ENCODE measurements at regions not wholly inside any gene's neighbourhood (a gene's known extent, or its start where the extent isn't known, plus 50 kb on each side); places are given as distances from the start of the nearest gene placed in this dataset.
"Not testable (repeated sequence)": the region's sequence is repeated elsewhere in the genome, so short reads cannot be mapped to it uniquely, and the experiment has no call there.

GRCh38 chrX:87403551-87403950 is 114.1 kb upstream of the KLHL4 start:
- no peak overlapping the region for H3K4me3 ChIP-seq
- intact Hi-C loops (cut with DNase I), result no loop called here
- H3K9me3 ChIP-seq, result no peaks in the 10 kb centered on the region
- H3K4me1 ChIP-seq, result no peaks in the 10 kb centered on the region
- TF ChIP-seq, protein P1, sequence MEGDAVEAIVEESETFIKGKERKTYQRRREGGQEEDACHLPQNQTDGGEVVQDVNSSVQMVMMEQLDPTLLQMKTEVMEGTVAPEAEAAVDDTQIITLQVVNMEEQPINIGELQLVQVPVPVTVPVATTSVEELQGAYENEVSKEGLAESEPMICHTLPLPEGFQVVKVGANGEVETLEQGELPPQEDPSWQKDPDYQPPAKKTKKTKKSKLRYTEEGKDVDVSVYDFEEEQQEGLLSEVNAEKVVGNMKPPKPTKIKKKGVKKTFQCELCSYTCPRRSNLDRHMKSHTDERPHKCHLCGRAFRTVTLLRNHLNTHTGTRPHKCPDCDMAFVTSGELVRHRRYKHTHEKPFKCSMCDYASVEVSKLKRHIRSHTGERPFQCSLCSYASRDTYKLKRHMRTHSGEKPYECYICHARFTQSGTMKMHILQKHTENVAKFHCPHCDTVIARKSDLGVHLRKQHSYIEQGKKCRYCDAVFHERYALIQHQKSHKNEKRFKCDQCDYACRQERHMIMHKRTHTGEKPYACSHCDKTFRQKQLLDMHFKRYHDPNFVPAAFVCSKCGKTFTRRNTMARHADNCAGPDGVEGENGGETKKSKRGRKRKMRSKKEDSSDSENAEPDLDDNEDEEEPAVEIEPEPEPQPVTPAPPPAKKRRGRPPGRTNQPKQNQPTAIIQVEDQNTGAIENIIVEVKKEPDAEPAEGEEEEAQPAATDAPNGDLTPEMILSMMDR (IDR thresholded peaks at IDR 0.05), result no peak
- H3K36me3 ChIP-seq, result no peaks in the 10 kb centered on the region
- no peaks in the 10 kb centered on the region for H3K27me3 ChIP-seq (ENCODE audit: low read depth)
- no peak overlapping the region for H3K27ac ChIP-seq
- DNase-seq (no peak), ATAC-seq (no peak)

DNA sequence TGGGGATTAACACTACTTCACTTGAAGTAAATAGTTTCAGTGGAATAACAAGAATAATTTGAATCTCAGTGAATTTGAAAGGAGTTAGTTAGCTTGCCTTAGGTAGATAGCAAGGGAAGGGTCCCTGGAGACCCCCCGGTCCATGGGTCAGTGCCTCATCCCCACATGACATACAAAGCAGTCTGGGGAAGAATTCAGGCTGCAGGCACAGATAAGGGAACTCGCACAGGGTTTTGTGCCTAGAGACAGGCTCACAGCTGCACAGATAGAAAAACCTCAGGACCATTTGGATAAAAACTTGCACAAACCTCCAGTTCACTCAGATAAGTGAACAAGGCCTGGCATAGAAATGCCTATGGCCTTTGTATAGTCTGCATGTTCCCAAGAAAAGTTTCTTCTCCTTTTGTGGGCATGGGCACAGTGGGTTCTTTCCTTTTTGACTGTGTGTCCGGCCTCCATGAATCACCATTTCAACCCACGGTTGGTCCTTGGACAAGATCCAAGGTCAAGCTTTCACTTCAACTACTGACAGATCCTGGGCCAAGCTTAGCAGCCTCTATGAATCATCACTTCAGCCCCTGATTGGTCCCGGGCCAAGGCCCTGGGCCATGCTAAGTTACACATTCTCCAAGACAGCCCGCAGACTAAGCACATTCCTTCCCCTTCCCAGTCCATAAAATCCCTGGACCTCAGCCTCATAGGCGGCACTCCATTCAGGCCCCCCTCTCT is 108.3 kb upstream of the KLHL4 start:
- H3K4me1 ChIP-seq, result no peaks in the 10 kb centered on the region
- DNase-seq, result peak; percentile 48
- no peaks in the 10 kb centered on the region for H3K36me3 ChIP-seq
- peak; percentile 72 to 87 for ATAC-seq
- no peaks in the 10 kb centered on the region for H3K27me3 ChIP-seq (ENCODE audit: low read depth)
- no peak overlapping the region for H3K27ac ChIP-seq
- intact Hi-C loops (cut with DNase I), result no loop called here
- H3K4me3 ChIP-seq, result no peak overlapping the region
- H3K9me3 ChIP-seq, result no peaks in the 10 kb centered on the region
- TF ChIP-seq, protein P1 (IDR thresholded peaks at IDR 0.05), result no peak

GRCh38 chrX:87425618-87426017 is 92.0 kb upstream of the KLHL4 start:
- intact Hi-C loops (cut with DNase I), result no loop called here

DNA sequence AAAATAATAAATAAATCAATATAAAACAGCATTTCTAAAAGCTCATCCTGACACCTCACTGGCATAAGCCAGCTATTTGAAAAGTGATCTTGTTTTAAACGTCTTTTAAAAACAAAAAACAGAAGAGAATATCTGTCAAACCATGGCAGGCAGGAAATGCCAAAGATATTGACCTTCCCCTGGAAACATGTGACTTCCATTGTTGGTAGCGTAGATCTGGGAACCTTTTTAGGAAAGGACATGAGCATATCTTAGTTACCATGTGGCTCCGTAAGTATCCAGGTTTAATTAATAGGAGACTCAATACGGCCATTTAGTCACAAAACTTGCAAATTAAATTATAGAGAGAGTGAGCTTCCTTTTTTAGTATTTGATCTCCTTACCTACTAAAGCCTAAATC is 83.0 kb upstream of the KLHL4 start:
- Histone ChIP-seq H3K9me3 (no peaks in the 10 kb centered on the region), H3K4me3 (no peak overlapping the region), H3K27me3 (ENCODE audit: low read depth) (no peaks in the 10 kb centered on the region), H3K27ac (no peak overlapping the region), H3K4me1 (no peaks in the 10 kb centered on the region), H3K36me3 (no peaks in the 10 kb centered on the region)
- TF ChIP-seq, protein P1 (IDR thresholded peaks at IDR 0.05), result no peak
- DNase-seq, result no peak
- intact Hi-C loops (cut with DNase I), result no loop called here
- no peak for ATAC-seq

More at GRCh38 chrX:87425618-87426017, 92.0 kb upstream of the KLHL4 start:
- Histone ChIP-seq H3K27me3 (ENCODE audit: low read depth) (no peaks in the 10 kb centered on the region), H3K27ac (no peak overlapping the region), H3K36me3 (no peaks in the 10 kb centered on the region), H3K4me3 (no peak overlapping the region), H3K4me1 (no peaks in the 10 kb centered on the region), H3K9me3 (no peaks in the 10 kb centered on the region)
- no peak for DNase-seq
- ATAC-seq, result no peak
- TF ChIP-seq, protein P1 (IDR thresholded peaks at IDR 0.05), result no peak

- H3K27ac ChIP-seq; ATAC-seq; H3K9me3 ChIP-seq; H3K27me3 ChIP-seq (ENCODE audit: low read depth); H3K36me3 ChIP-seq; H3K4me1 ChIP-seq; DNase-seq; H3K4me3 ChIP-seq; intact Hi-C loops (cut with DNase I): not testable (repeated sequence)
These were observed 69.0 kb upstream of the KLHL4 start for GRCh38 chrX:87448613-87449012.

GRCh38 chrX:87465757-87466156 is 51.8 kb upstream of the KLHL4 start:
- H3K4me1 ChIP-seq; DNase-seq; H3K36me3 ChIP-seq; H3K4me3 ChIP-seq; H3K9me3 ChIP-seq; intact Hi-C loops (cut with DNase I); H3K27ac ChIP-seq; ATAC-seq; H3K27me3 ChIP-seq (ENCODE audit: low read depth): not testable (repeated sequence)

Data from lower lobe of right lung (tissue), 2 donors.